H1 (cell line): ENCODE measurements at regions not wholly inside any gene's neighbourhood (a gene's known extent, or its start where the extent isn't known, plus 50 kb on each side); places are given as distances from the start of the nearest gene placed in this dataset.

ENCODE experiments used
- BACH1 ChIP-seq: IDR thresholded peaks from 2 replicates; pipeline ENCODE4 v1.6.1; 2012; ENCODE audit warnings: low read length, improper control_type of control experiment
- CHD7 ChIP-seq: fragments of 300-600 bp; sonication (generic); IDR thresholded peaks from 2 replicates; pipeline ENCODE4 v1.7.1; 2012; ENCODE audit warnings: low read length, moderate library complexity, mild to moderate bottlenecking, inconsistent platforms; ENCODE audit not compliant: insufficient replicate concordance
- EP300 ChIP-seq, 2 experiments: IDR thresholded peaks; 1 replicate in 1 of 2; 2 replicates in 1 of 2; pipeline ENCODE4 v1.6.1; 2011 to 2012; ENCODE audit warnings: low read depth in 2 of 2, low read length in 2 of 2, mild to moderate bottlenecking in 2 of 2, borderline replicate concordance in 1 of 2, inconsistent platforms in 1 of 2, moderate library complexity in 1 of 2
- MAFK ChIP-seq: IDR thresholded peaks from 2 replicates; pipeline ENCODE4 v1.6.1; 2012; ENCODE audit warnings: low read depth, mild to moderate bottlenecking, improper control_type of control experiment, low read length
- SIN3A ChIP-seq, 2 experiments: IDR thresholded peaks in 1 of 2; conservative IDR thresholded peaks in 1 of 2; 2 replicates each; pipeline ENCODE4 v1.6.1; 2011 to 2012; ENCODE audit warnings: low read length in 2 of 2, improper control_type of control experiment in 1 of 2, low read depth in 1 of 2, mild to moderate bottlenecking in 1 of 2
- ZNF274 ChIP-seq: IDR thresholded peaks from 2 replicates; pipeline ENCODE4 v1.7.0; 2012; ENCODE audit warnings: low read length, borderline replicate concordance; ENCODE audit errors: extremely low read depth

- TF ChIP-seq CHD7 (no peak), BACH1 (no peak), EP300 (IDR thresholded peaks at IDR 0.05; ENCODE audit: borderline replicate concordance in 1 of 2, low read depth in 2 of 2, low read length in 2 of 2) (no peak), SIN3A (conservative IDR thresholded peaks at IDR 0.05 in 1 of 2, IDR thresholded peaks at IDR 0.05 in 1 of 2; ENCODE audit: low read depth in 1 of 2, low read length in 2 of 2) (no peak), MAFK (no peak), ZNF274 (no peak)
These were observed 63.7 kb upstream of the DPT start (continued) for GRCh38 chr1:168792592-168793125.
